Endothelial cell of umbilical vein (primary cell): ENCODE measurements at regions not wholly inside any gene's neighbourhood (a gene's known extent, or its start where the extent isn't known, plus 50 kb on each side); places are given as distances from the start of the nearest gene placed in this dataset.

Source experiments
- BruUV-seq: library from RNA; stranded (reverse); fragments of 400-500 nt; replicated peaks from 2 replicates; lab custom pipeline; 2021; lab: Mats Ljungman, UMichigan
- CTCF ChIA-PET: fragments of 300-600, 350-600 bp; sonication (Branson Sonifier 250); formaldehyde crosslinking; loops from one replicate; lab custom pipeline; 2021; ENCODE audit warnings: antibody characterized with exemption, inconsistent platforms; lab: Charles Lee
- POLR2A ChIA-PET: fragments of 300-600, 350-600 bp; sonication (Branson Sonifier 250); formaldehyde crosslinking; loops from one replicate; lab custom pipeline; 2021; ENCODE audit warnings: antibody characterized with exemption, inconsistent platforms; lab: Charles Lee
- DNase-seq: peaks from one replicate; pipeline ENCODE4 v3.0.0-alpha.2; 2011; ENCODE audit warnings: low read depth, low spot score
- FAIRE-seq: peaks from 2 replicates; lab custom pipeline; 2011; peaks lifted over from hg19 to GRCh38; lab: Jason Lieb, UNC
- H2AFZ ChIP-seq: 2 replicates; pipeline ENCODE4 v1.6.0; 2012; ENCODE audit warnings: low read depth, low read length, control low read depth, inconsistent platforms
- H3K27ac ChIP-seq: 2 replicates; pipeline ENCODE4 v1.5.1; 2011; ENCODE audit warnings: low read depth, mild to moderate bottlenecking, control low read depth, low read length, moderate library complexity; ENCODE audit not compliant: insufficient read depth
- H3K27me3 ChIP-seq, 2 experiments: 2 replicates each; pipeline versions ENCODE4 v1.6.0 to v1.6.1; 2011; ENCODE audit warnings: low read length in 2 of 2, mixed read lengths in 1 of 2; ENCODE audit not compliant: control insufficient read depth in 2 of 2, insufficient read depth in 2 of 2
- H3K36me3 ChIP-seq, 2 experiments: 2 replicates in 1 of 2; 3 replicates in 1 of 2; pipeline ENCODE4 v1.5.1; 2011; ENCODE audit warnings: low read length in 2 of 2, mild to moderate bottlenecking in 1 of 2, moderate library complexity in 1 of 2; ENCODE audit not compliant: control insufficient read depth in 2 of 2, insufficient read depth in 2 of 2; ENCODE audit errors: extremely low read depth in 1 of 2
- H3K4me1 ChIP-seq: 3 replicates; pipeline ENCODE4 v1.5.1; 2011; ENCODE audit warnings: mild to moderate bottlenecking, low read length; ENCODE audit not compliant: control insufficient read depth, insufficient read depth; ENCODE audit errors: extremely low read depth
- H3K4me2 ChIP-seq: 2 replicates; pipeline ENCODE4 v1.6.1; 2011; ENCODE audit warnings: low read length, control low read depth, mixed read lengths; ENCODE audit not compliant: insufficient read depth
- H3K4me3 ChIP-seq, 3 experiments: fragments of 200-600 bp in 1 of 3; sonication (generic), shearing (Covaris generic) in 1 of 3; replicated peaks in 1 of 3; 2 replicates each; pipeline ENCODE4 v1.5.1; 2011 to 2016; ENCODE audit warnings: control low read depth in 3 of 3, low read length in 3 of 3, mild to moderate bottlenecking in 2 of 3, inconsistent platforms in 1 of 3, low read depth in 1 of 3, moderate library complexity in 1 of 3; ENCODE audit not compliant: insufficient read depth in 1 of 3
- H3K79me2 ChIP-seq: 2 replicates; pipeline ENCODE4 v1.6.0; 2012; ENCODE audit warnings: low read length, inconsistent platforms; ENCODE audit not compliant: control insufficient read depth, insufficient read depth
- H3K9ac ChIP-seq: replicated peaks from 2 replicates; pipeline ENCODE3; 2011; ENCODE audit warnings: low read length, control low read depth; ENCODE audit not compliant: insufficient read depth; ENCODE audit errors: extremely low read depth
- H3K9me1 ChIP-seq: replicated peaks from 3 replicates; pipeline ENCODE4 v1.6.0; 2011; ENCODE audit warnings: mild to moderate bottlenecking, low read length; ENCODE audit not compliant: control insufficient read depth, insufficient read depth; ENCODE audit errors: extremely low read depth
- H3K9me3 ChIP-seq: replicated peaks from 2 replicates; pipeline ENCODE4 v1.5.1; 2012; ENCODE audit warnings: low read length, inconsistent platforms; ENCODE audit not compliant: control insufficient read depth, insufficient read depth
- H4K20me1 ChIP-seq: replicated peaks from 2 replicates; pipeline ENCODE3; 2011; ENCODE audit warnings: mild to moderate bottlenecking, low read length; ENCODE audit not compliant: control insufficient read depth, insufficient read depth; ENCODE audit errors: extremely low read depth
- CTCF ChIP-seq, 2 donors: IDR thresholded peaks; 1 replicate in 1 of 2; 2 replicates in 1 of 2; pipeline ENCODE4 v1.5.1; 2011; ENCODE audit warnings: low read length in 2 of 2, mild to moderate bottlenecking in 2 of 2, moderate library complexity in 2 of 2, control low read depth in 1 of 2, inconsistent platforms in 1 of 2, low read depth in 1 of 2; ENCODE audit not compliant: insufficient read depth in 1 of 2; ENCODE audit errors: extremely low read depth in 1 of 2
- EZH2 ChIP-seq: IDR thresholded peaks from 2 replicates; pipeline ENCODE4 v1.6.1; 2012; ENCODE audit warnings: borderline replicate concordance, low read depth, mild to moderate bottlenecking, moderate library complexity, low read length, inconsistent platforms; ENCODE audit not compliant: severe bottlenecking
- FOS ChIP-seq: IDR thresholded peaks from 2 replicates; pipeline ENCODE4 v1.6.1; 2011; ENCODE audit warnings: mild to moderate bottlenecking, low read length, moderate library complexity, borderline replicate concordance; ENCODE audit not compliant: insufficient read depth
- GATA2 ChIP-seq: IDR thresholded peaks from 2 replicates; pipeline ENCODE4 v1.7.0; 2011; ENCODE audit warnings: low read depth, mild to moderate bottlenecking, moderate library complexity, mixed read lengths, low read length; ENCODE audit not compliant: insufficient read length, insufficient read depth
- JUN ChIP-seq: IDR thresholded peaks from 2 replicates; pipeline ENCODE4 v1.6.1; 2011; ENCODE audit warnings: borderline replicate concordance, low read depth; ENCODE audit not compliant: insufficient read length, insufficient read depth
- MYC ChIP-seq: IDR thresholded peaks from one replicate; pipeline ENCODE4 v1.6.1; 2011; ENCODE audit warnings: mild to moderate bottlenecking, low read depth, low read length
- POLR2A ChIP-seq: IDR thresholded peaks from 2 replicates; pipeline ENCODE4 v1.6.1; 2012; ENCODE audit warnings: low read depth, mild to moderate bottlenecking, control low read depth, low read length
- POLR2AphosphoS5 ChIP-seq: IDR thresholded peaks from 2 replicates; pipeline ENCODE4 v1.6.1; 2012; ENCODE audit warnings: low read depth, mild to moderate bottlenecking, control low read depth, low read length, moderate library complexity; ENCODE audit not compliant: insufficient read depth
- dilution Hi-C: fragments of 300-500 bp; cut with MboI; formaldehyde crosslinking; loops from one replicate; pipeline ENCODE4 v1.15.0; 2019; ENCODE audit warnings: low sequenced_read_pairs; ENCODE audit not compliant: extremely low pct_ligation_motif_present
- intact Hi-C: fragments of 100-400 bp; cut with micrococcal nuclease; formaldehyde crosslinking; loops from one replicate; pipeline ENCODE4 v1.10.0; 2022
- TF ChIP-seq, protein P1 (sequence below): IDR thresholded peaks from 2 replicates; pipeline ENCODE4 v1.6.1; 2011; ENCODE audit not compliant: insufficient read depth, insufficient read length

- H3K9me1 ChIP-seq = no peaks in the 10 kb centered on the region
- CTCF ChIA-PET = no interaction called here
- POLR2A ChIA-PET = no interaction called here
- no peak for DNase-seq
- no TSS peak for BruUV-seq
- TF ChIP-seq POLR2AphosphoS5 (no peak), POLR2A (no peak), GATA2 (no peak), FOS (no peak), EZH2 (no peak), MYC (no peak), CTCF (IDR thresholded peaks at IDR 0.05; ENCODE audit: extremely low read depth in 1 of 2, insufficient read depth in 1 of 2, low read depth in 1 of 2, low read length in 2 of 2) (no peak), JUN (no peak)
- TF ChIP-seq, protein P1, sequence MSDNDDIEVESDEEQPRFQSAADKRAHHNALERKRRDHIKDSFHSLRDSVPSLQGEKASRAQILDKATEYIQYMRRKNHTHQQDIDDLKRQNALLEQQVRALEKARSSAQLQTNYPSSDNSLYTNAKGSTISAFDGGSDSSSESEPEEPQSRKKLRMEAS = no peak
- no peak for FAIRE-seq
- no peak overlapping the region for H3K4me2 ChIP-seq
- intact Hi-C loops = no loop called here
- no peaks in the 10 kb centered on the region for H4K20me1 ChIP-seq
- H3K9ac ChIP-seq = no peak overlapping the region
- H3K9me3 ChIP-seq = peaks cover 8% of the 10 kb centered on the region
- dilution Hi-C loops = no loop called here
- H3K4me1 ChIP-seq = no peaks in the 10 kb centered on the region
- no peaks in the 10 kb centered on the region for H3K79me2 ChIP-seq
- H3K27ac ChIP-seq = no peak overlapping the region
- H3K4me3 ChIP-seq = no peak overlapping the region
- no peak overlapping the region for H2AFZ ChIP-seq
- H3K27me3 ChIP-seq = no peaks in the 10 kb centered on the region
- no peaks in the 10 kb centered on the region for H3K36me3 ChIP-seq
These were observed 82.2 kb upstream of the ACTRT2 start for GRCh38 chr1:2939041-2939552.
